Activated naive CD4-positive, alpha-beta T cell treated with anti-CD3 and anti-CD28 coated beads, Interleukin-2, amount 10 ng/mL, durations not matched to agents 7 days and 5 days (primary cell): ENCODE measurements at regions not wholly inside any gene's neighbourhood (a gene's known extent, or its start where the extent isn't known, plus 50 kb on each side); places are given as distances from the start of the nearest gene placed in this dataset.

Experiments used
- CTCF ChIA-PET: fragments of 350-600 bp; sonication (Branson Sonifier 250); formaldehyde crosslinking; loops from one replicate; lab custom pipeline; 2021; ENCODE audit warnings: antibody characterized with exemption; lab: Charles Lee
- DNase-seq: peaks from one replicate; pipeline ENCODE4 v3.0.0-alpha.2; 2020
- H3K27ac Mint-ChIP-seq: one replicate; pipeline ENCODE4 v1.8.0; 2021; ENCODE audit warnings: mild to moderate bottlenecking, moderate library complexity, mixed read lengths
- H3K27me3 Mint-ChIP-seq: one replicate; pipeline ENCODE4 v1.8.0; 2021; ENCODE audit warnings: mild to moderate bottlenecking, mixed read lengths
- H3K36me3 Mint-ChIP-seq: one replicate; pipeline ENCODE4 v1.8.0; 2021; ENCODE audit warnings: mixed read lengths
- H3K4me1 Mint-ChIP-seq: one replicate; pipeline ENCODE4 v1.8.0; 2021; ENCODE audit warnings: mixed read lengths
- H3K4me3 Mint-ChIP-seq: one replicate; pipeline ENCODE4 v1.8.0; 2021; ENCODE audit warnings: mild to moderate bottlenecking, moderate library complexity, mixed read lengths
- H3K9me3 Mint-ChIP-seq: one replicate; pipeline ENCODE4 v1.8.0; 2021; ENCODE audit warnings: mixed read lengths

DNA sequence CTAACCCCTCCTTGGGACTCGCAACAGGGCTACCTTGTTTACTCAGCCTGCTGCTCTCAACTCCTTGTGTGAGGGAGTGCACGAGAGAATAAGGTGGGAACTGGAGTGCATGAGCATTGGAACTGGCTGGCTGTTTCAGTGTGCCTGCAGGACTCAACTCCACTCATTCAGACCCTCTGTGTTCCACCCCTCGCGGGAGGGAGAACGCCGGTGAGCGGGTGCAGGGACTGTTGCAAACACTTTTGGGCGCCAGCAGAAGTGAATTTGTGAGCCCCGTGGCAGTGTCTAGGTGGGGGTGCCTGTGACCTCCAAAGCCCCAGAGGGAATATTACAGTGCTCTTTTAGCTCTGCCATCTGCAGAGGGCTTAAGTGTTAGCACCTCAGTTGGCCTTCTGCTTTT lies 1978.3 kb upstream of the PIK3C3 start:
- Mint-ChIP-seq H3K36me3 (no peaks in the 10 kb centered on the region), H3K4me1 (no peaks in the 10 kb centered on the region), H3K4me3 (no peak overlapping the region), H3K9me3 (peaks cover 2% of the 10 kb centered on the region), H3K27me3 (no peaks in the 10 kb centered on the region), H3K27ac (no peak overlapping the region)
- CTCF ChIA-PET = no interaction called here
- no peak for DNase-seq

- CTCF ChIA-PET = no interaction called here
- no peak overlapping the region for H3K27ac Mint-ChIP-seq
- no peaks in the 10 kb centered on the region for H3K4me1 Mint-ChIP-seq
- no peak overlapping the region for H3K4me3 Mint-ChIP-seq
- no peaks in the 10 kb centered on the region for H3K27me3 Mint-ChIP-seq
- no peaks in the 10 kb centered on the region for H3K9me3 Mint-ChIP-seq
- DNase-seq = no peak
- H3K36me3 Mint-ChIP-seq = no peaks in the 10 kb centered on the region
These were observed 1982.5 kb upstream of the PIK3C3 start for GRCh38 chr18:39972521-39972920.

DNA sequence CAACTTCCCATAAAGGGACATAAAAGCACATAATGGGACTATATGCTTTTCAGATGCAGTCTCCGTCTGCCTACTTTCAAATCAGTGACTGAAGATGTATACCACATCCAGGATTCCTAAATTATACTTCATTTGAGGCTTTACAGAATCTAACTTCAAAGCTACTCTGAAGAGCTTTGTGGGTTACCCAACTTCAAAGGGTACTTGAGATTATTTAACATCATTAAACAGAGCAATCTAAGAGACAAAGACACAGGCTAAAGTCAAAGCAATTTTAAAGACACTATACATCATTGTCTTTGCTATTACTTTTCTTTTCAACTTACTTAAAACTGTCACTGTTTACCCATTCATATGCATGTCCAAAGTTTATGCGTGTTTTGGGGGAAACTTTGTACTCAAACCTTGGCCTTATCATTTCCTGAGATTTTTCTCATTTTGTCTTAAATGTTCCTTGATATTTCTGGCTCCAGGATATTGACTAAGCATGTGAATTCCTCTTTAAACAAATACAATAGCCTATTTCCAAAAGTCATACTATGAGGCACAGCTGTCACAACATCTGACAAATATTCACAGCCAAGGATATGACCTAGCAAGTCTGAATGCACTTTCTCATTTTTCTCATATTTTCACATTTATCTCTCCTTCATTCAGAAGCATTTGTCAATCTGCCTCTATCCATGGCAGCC lies 1985.1 kb upstream of the PIK3C3 start:
- Mint-ChIP-seq H3K27me3 (no peaks in the 10 kb centered on the region), H3K4me1 (no peaks in the 10 kb centered on the region), H3K36me3 (no peaks in the 10 kb centered on the region), H3K4me3 (no peak overlapping the region), H3K9me3 (no peaks in the 10 kb centered on the region), H3K27ac (no peak overlapping the region)
- DNase-seq = no peak
- CTCF ChIA-PET = no interaction called here

DNA sequence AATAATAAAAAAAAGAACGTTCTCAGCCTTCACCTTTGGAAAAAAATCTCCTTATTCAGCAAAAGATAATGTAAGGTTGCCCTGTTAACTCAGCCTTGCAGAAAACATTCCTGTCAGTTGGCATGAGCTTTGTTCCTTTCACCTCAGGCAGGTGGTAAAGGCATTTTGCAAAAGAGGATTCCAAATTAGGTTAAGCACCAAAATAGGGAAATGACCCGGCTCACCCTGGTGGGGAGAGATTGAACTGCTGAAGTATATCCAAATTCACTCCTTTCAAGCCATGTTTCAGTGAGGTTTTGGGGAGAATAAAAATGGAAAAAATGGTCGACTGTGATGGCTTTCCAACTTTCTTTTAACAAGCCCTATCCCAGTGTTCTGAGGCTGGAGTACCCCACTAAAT lies 1988.8 kb upstream of the PIK3C3 start:
- H3K27me3 Mint-ChIP-seq = no peaks in the 10 kb centered on the region
- no peak for DNase-seq
- H3K27ac Mint-ChIP-seq = no peak overlapping the region
- no peak overlapping the region for H3K4me3 Mint-ChIP-seq
- CTCF ChIA-PET = no interaction called here
- H3K9me3 Mint-ChIP-seq = peaks cover 2% of the 10 kb centered on the region
- H3K36me3 Mint-ChIP-seq = no peaks in the 10 kb centered on the region
- H3K4me1 Mint-ChIP-seq = no peaks in the 10 kb centered on the region

DNA sequence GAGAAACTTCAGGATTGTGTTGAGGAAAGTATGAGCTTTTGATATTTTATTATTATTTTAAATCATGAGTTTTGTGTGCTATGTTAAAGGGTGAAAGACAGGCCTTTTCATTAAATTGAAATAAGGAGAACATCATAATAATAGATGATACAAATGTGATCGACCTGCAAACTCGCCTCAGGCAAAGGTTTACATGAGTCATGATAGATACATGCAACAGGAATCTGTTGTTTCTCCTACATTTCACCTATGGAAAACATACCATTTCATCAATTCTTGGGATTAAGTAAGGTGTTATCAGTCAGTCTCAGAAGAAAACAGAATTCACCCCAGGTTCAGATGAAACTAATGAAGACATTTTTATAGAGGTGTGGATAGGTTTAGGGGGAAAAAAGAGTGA lies 1992.5 kb upstream of the PIK3C3 start:
- no peak overlapping the region for H3K4me3 Mint-ChIP-seq
- H3K4me1 Mint-ChIP-seq = no peaks in the 10 kb centered on the region
- DNase-seq = no peak
- no peaks in the 10 kb centered on the region for H3K36me3 Mint-ChIP-seq
- peaks cover 6% of the 10 kb centered on the region for H3K9me3 Mint-ChIP-seq
- no peak overlapping the region for H3K27ac Mint-ChIP-seq
- CTCF ChIA-PET = no interaction called here
- no peaks in the 10 kb centered on the region for H3K27me3 Mint-ChIP-seq

DNA sequence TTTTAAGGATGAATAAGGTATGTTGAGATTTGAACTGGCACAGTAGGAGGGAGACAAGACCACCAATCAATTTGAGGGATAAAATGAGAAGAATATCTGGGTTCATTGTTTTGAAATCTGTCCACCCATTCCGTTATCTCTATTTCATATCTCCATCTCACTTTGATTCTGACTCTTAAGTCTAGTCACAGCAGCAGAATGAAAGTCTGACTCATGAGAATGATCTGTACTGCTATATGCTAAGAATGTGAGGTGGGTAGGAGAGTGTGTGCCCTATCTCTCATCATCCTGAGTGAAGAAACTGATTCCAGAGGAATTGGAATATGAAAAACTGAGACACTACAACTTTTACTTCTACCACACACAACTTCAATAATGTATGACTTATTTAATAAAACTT lies 1994.5 kb upstream of the PIK3C3 start:
- no peak overlapping the region for H3K4me3 Mint-ChIP-seq
- no peaks in the 10 kb centered on the region for H3K27me3 Mint-ChIP-seq
- no peaks in the 10 kb centered on the region for H3K36me3 Mint-ChIP-seq
- peaks cover 6% of the 10 kb centered on the region for H3K9me3 Mint-ChIP-seq
- no peak for DNase-seq
- no peaks in the 10 kb centered on the region for H3K4me1 Mint-ChIP-seq
- no peak overlapping the region for H3K27ac Mint-ChIP-seq
- CTCF ChIA-PET = no interaction called here

DNA sequence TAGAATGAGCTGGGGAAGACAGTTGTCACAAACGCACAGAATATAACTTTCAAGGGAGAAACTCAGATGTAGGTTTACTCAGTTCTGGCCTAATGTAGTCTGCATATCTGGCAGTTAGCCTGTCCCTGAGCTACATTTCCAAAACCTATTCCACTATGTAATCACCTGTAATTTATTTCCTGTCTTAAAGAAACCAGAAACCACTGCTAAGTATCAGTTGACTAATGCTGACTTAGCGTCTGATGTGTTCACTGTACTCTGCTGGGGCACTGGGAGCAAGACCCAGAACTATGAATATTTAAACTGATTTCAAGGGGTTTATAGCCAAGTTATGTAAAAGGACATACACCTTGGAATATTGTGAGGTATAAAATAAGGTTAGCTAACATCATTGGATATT lies 1995.2 kb upstream of the PIK3C3 start:
- Mint-ChIP-seq H3K27ac (no peak overlapping the region), H3K4me3 (no peak overlapping the region), H3K36me3 (no peaks in the 10 kb centered on the region), H3K27me3 (no peaks in the 10 kb centered on the region), H3K9me3 (peaks cover 6% of the 10 kb centered on the region), H3K4me1 (no peaks in the 10 kb centered on the region)
- CTCF ChIA-PET = no interaction called here
- DNase-seq = no peak

DNA sequence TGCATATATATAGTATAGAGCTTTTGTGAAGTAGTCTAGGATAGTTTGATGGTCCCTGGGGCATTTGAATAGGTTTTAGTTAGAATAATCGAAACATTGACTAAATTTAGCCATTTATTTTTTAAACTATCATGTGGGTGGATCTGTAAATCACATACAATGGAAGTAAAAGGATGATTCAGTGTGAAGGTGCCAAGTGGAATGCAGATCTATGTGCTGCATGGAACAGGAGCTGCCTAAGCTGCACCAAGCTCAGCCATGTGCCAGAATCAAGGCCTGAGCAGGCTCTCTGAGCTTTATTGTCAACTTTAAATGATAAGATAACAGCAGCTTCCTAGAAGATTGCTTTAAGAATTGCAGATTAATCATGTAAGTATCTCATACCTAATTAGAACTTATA lies 1996.2 kb upstream of the PIK3C3 start:
- CTCF ChIA-PET = no interaction called here
- H3K36me3 Mint-ChIP-seq = no peaks in the 10 kb centered on the region
- no peak for DNase-seq
- H3K27ac Mint-ChIP-seq = no peak overlapping the region
- H3K9me3 Mint-ChIP-seq = peaks cover 4% of the 10 kb centered on the region
- no peaks in the 10 kb centered on the region for H3K27me3 Mint-ChIP-seq
- no peak overlapping the region for H3K4me3 Mint-ChIP-seq
- no peaks in the 10 kb centered on the region for H3K4me1 Mint-ChIP-seq

DNA sequence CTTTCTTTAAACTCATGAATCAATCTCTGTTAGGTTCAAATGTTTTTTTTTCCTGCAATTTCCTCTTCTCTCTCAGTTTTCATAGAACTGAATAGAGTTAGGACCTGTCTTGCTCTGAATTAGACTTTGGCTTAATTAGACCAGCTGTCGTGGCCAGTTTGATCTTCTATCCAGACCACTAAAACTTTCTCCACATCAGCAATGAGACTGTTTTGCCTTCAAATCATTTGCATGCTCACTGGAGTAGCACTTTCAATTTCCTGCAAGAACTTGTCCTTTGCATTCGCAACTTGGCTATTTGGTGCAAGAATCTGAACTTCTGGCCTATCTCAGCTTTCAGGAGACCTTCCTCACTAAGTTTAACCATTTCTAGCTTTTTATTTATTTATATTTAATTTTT lies 2002.2 kb upstream of the PIK3C3 start:
- peaks cover 7% of the 10 kb centered on the region for H3K9me3 Mint-ChIP-seq
- DNase-seq = no peak
- H3K27ac Mint-ChIP-seq = no peak overlapping the region
- no peaks in the 10 kb centered on the region for H3K4me1 Mint-ChIP-seq
- no peak overlapping the region for H3K4me3 Mint-ChIP-seq
- H3K27me3 Mint-ChIP-seq = no peaks in the 10 kb centered on the region
- CTCF ChIA-PET = no interaction called here
- H3K36me3 Mint-ChIP-seq = no peaks in the 10 kb centered on the region

GRCh38 chr18:39951142-39951720 lies 2003.8 kb upstream of the PIK3C3 start:
- Mint-ChIP-seq H3K27me3 (no peaks in the 10 kb centered on the region), H3K36me3 (no peaks in the 10 kb centered on the region), H3K4me1 (no peaks in the 10 kb centered on the region), H3K4me3 (no peak overlapping the region), H3K9me3 (peaks cover 7% of the 10 kb centered on the region), H3K27ac (no peak overlapping the region)
- DNase-seq = no peak
- CTCF ChIA-PET = no interaction called here

GRCh38 chr18:39946623-39947061 lies 2008.4 kb upstream of the PIK3C3 start:
- no peak overlapping the region for H3K27ac Mint-ChIP-seq
- CTCF ChIA-PET = no interaction called here
- no peaks in the 10 kb centered on the region for H3K36me3 Mint-ChIP-seq
- no peaks in the 10 kb centered on the region for H3K4me1 Mint-ChIP-seq
- H3K27me3 Mint-ChIP-seq = no peaks in the 10 kb centered on the region
- H3K9me3 Mint-ChIP-seq = peaks cover 9% of the 10 kb centered on the region
- DNase-seq = no peak
- no peak overlapping the region for H3K4me3 Mint-ChIP-seq

GRCh38 chr18:39945076-39945475 lies 2010.0 kb upstream of the PIK3C3 start:
- Mint-ChIP-seq H3K27ac (no peak overlapping the region), H3K4me1 (no peaks in the 10 kb centered on the region), H3K9me3 (peaks cover 7% of the 10 kb centered on the region), H3K4me3 (no peak overlapping the region), H3K36me3 (no peaks in the 10 kb centered on the region), H3K27me3 (no peaks in the 10 kb centered on the region)
- CTCF ChIA-PET = interaction anchor here (0.6 kb wide), 1 partner anchor 20 kb away, joined by 3 read pairs; no protein-coding TSS in a partner anchor
- no peak for DNase-seq

DNA sequence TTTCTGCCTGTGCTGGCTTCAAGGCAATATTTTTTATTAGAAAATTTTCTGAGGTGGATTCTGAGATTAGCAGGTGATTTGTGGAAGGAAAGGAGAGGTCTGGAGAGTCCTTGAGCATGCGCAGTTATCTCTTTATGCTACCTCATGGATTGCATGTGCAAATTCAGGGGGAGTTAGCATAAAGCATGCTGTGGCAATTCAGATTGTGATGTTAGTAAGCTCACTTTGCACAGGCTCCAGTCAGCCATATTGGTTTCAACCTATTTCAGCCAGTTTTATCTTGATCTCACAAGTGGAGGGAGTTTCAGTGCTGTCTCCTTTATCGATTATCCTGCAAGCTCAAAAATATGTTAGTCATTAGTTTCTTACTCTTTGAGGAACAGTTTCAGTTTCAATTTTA lies 2012.3 kb upstream of the PIK3C3 start:
- CTCF ChIA-PET = no interaction called here

GRCh38 chr18:39938676-39939608 lies 2016.1 kb upstream of the PIK3C3 start:
- H3K9me3 Mint-ChIP-seq = peaks cover 12% of the 10 kb centered on the region
- H3K4me3 Mint-ChIP-seq = no peak overlapping the region
- DNase-seq = no peak
- CTCF ChIA-PET = no interaction called here
- H3K27me3 Mint-ChIP-seq = no peaks in the 10 kb centered on the region
- H3K27ac Mint-ChIP-seq = no peak overlapping the region
- no peaks in the 10 kb centered on the region for H3K4me1 Mint-ChIP-seq
- no peaks in the 10 kb centered on the region for H3K36me3 Mint-ChIP-seq

More for the DNA sequence above, 2012.3 kb upstream of the PIK3C3 start:
- no peak overlapping the region for H3K4me3 Mint-ChIP-seq
- DNase-seq = no peak
- no peaks in the 10 kb centered on the region for H3K36me3 Mint-ChIP-seq
- no peaks in the 10 kb centered on the region for H3K27me3 Mint-ChIP-seq
- no peak overlapping the region for H3K27ac Mint-ChIP-seq
- H3K4me1 Mint-ChIP-seq = no peaks in the 10 kb centered on the region
- H3K9me3 Mint-ChIP-seq = peaks cover 9% of the 10 kb centered on the region
